ENCODE measurements at regions not wholly inside any gene's neighbourhood (a gene's known extent, or its start where the extent isn't known, plus 50 kb on each side); places are given as distances from the start of the nearest gene placed in this dataset.

DNA sequence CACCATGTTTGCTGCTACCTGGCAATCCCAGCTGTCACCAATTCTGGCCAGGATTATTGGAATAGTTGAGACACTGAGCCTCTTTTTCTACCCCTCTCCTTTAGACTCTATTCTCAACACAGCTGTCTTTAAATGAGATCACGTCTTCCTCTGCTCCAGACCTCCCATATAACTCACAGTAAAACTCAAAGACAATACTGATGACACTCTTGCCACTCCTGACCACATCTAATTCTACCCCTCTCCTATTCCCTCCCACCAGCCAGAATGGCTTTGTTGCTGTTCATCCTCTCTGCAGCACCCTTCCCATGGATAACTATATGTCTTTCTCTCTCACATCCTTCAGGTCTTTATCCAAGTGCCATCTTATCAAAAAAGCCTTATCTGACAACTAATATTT is 188.6 kb upstream of the IL15 start:
- TF ChIP-seq EZH2 (IDR thresholded peaks at IDR 0.05; ENCODE audit: borderline replicate concordance, low read depth, low read length, severe bottlenecking) = no peak
- TF ChIP-seq, protein P1, sequence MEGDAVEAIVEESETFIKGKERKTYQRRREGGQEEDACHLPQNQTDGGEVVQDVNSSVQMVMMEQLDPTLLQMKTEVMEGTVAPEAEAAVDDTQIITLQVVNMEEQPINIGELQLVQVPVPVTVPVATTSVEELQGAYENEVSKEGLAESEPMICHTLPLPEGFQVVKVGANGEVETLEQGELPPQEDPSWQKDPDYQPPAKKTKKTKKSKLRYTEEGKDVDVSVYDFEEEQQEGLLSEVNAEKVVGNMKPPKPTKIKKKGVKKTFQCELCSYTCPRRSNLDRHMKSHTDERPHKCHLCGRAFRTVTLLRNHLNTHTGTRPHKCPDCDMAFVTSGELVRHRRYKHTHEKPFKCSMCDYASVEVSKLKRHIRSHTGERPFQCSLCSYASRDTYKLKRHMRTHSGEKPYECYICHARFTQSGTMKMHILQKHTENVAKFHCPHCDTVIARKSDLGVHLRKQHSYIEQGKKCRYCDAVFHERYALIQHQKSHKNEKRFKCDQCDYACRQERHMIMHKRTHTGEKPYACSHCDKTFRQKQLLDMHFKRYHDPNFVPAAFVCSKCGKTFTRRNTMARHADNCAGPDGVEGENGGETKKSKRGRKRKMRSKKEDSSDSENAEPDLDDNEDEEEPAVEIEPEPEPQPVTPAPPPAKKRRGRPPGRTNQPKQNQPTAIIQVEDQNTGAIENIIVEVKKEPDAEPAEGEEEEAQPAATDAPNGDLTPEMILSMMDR (IDR thresholded peaks at IDR 0.05; ENCODE audit: borderline replicate concordance, extremely low read depth, low read length, poor library complexity, severe bottlenecking) = no peak
- Histone ChIP-seq H3K79me2 (ENCODE audit: insufficient read depth, low read length) (no peaks in the 10 kb centered on the region), H3K4me1 (ENCODE audit: insufficient read depth, low read length) (no peaks in the 10 kb centered on the region), H2AFZ (ENCODE audit: low read depth, low read length) (no peak overlapping the region), H3K4me3 (ENCODE audit: low read depth in 1 of 2, low read length in 2 of 2) (no peak overlapping the region), H3K9me3 (ENCODE audit: insufficient read depth, low read length, severe bottlenecking) (no peaks in the 10 kb centered on the region), H4K20me1 (ENCODE audit: insufficient read depth, low read length) (no peaks in the 10 kb centered on the region), H3K9ac (ENCODE audit: low read depth, low read length) (no peak overlapping the region), H3K4me2 (ENCODE audit: insufficient read depth, low read length) (no peak overlapping the region), H3K27me3 (ENCODE audit: insufficient read depth, low read length, poor library complexity) (no peaks in the 10 kb centered on the region), H3K27ac (ENCODE audit: low read length) (no peak overlapping the region), H3K36me3 (ENCODE audit: insufficient read depth, low read length) (no peaks in the 10 kb centered on the region)
- no peak for ATAC-seq (ENCODE audit: insufficient read depth, low read depth)
- DNase-seq = no peak

DNA sequence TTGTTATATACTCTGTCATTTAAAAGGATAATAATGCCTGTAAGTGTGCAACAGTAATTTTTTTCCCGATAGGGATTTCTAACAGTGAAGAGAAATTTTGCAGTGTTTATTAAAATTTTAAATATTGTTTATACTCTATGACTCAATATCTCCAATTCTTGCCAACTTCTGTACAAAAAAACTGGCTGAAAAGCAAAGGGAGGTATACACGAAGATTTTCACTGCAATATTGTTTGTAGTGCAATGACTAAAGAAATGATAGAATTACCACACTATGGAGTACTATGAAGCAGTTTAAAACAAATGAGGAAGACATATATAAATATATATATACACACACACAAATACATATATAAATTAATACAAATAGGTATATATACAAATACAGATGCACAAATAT is 187.9 kb upstream of the IL15 start:
- H4K20me1 ChIP-seq (ENCODE audit: insufficient read depth, low read length) = no peaks in the 10 kb centered on the region
- no peak for DNase-seq
- H3K27me3 ChIP-seq (ENCODE audit: insufficient read depth, low read length, poor library complexity) = no peaks in the 10 kb centered on the region
- no peak overlapping the region for H3K4me2 ChIP-seq (ENCODE audit: insufficient read depth, low read length)
- H3K79me2 ChIP-seq (ENCODE audit: insufficient read depth, low read length) = no peaks in the 10 kb centered on the region
- H3K4me1 ChIP-seq (ENCODE audit: insufficient read depth, low read length) = no peaks in the 10 kb centered on the region
- no peak overlapping the region for H3K27ac ChIP-seq (ENCODE audit: low read length)
- H3K36me3 ChIP-seq (ENCODE audit: insufficient read depth, low read length) = no peaks in the 10 kb centered on the region
- no peaks in the 10 kb centered on the region for H3K9me3 ChIP-seq (ENCODE audit: insufficient read depth, low read length, severe bottlenecking)
- ATAC-seq (ENCODE audit: insufficient read depth, low read depth) = no peak
- no peak overlapping the region for H3K9ac ChIP-seq (ENCODE audit: low read depth, low read length)
- H2AFZ ChIP-seq (ENCODE audit: low read depth, low read length) = no peak overlapping the region
- no peak for TF ChIP-seq EZH2 (IDR thresholded peaks at IDR 0.05; ENCODE audit: borderline replicate concordance, low read depth, low read length, severe bottlenecking)
- TF ChIP-seq, protein P1 (IDR thresholded peaks at IDR 0.05; ENCODE audit: borderline replicate concordance, extremely low read depth, low read length, poor library complexity, severe bottlenecking) = no peak
- no peak overlapping the region for H3K4me3 ChIP-seq (ENCODE audit: low read depth in 1 of 2, low read length in 2 of 2)

DNA sequence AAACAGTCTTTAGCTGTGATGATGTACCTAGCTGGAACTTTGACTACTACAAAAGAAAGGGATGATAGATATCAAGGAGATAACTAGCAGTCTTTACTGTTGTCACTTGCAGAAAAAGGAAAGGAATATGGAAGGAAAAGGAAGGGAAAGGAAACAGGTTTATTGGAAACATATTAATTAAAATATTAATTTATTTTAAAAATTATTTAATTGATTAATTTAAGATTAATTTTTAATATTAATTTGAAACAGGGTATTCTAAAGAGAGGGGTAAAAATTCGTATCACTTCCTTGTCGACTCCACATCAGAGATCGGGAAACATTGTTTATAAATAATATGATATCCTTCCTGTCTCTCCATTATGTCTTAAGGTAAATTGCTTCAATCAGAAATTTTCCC is 186.5 kb upstream of the IL15 start:
- DNase-seq (no peak), ATAC-seq (ENCODE audit: insufficient read depth, low read depth) (no peak)
- TF ChIP-seq EZH2 (IDR thresholded peaks at IDR 0.05; ENCODE audit: borderline replicate concordance, low read depth, low read length, severe bottlenecking) = no peak
- TF ChIP-seq, protein P1 (IDR thresholded peaks at IDR 0.05; ENCODE audit: borderline replicate concordance, extremely low read depth, low read length, poor library complexity, severe bottlenecking) = no peak
- Histone ChIP-seq H3K79me2 (ENCODE audit: insufficient read depth, low read length) (no peaks in the 10 kb centered on the region), H3K9ac (ENCODE audit: low read depth, low read length) (no peak overlapping the region), H3K27ac (ENCODE audit: low read length) (no peak overlapping the region), H4K20me1 (ENCODE audit: insufficient read depth, low read length) (no peaks in the 10 kb centered on the region), H3K9me3 (ENCODE audit: insufficient read depth, low read length, severe bottlenecking) (no peaks in the 10 kb centered on the region), H3K4me3 (ENCODE audit: low read depth in 1 of 2, low read length in 2 of 2) (no peak overlapping the region), H2AFZ (ENCODE audit: low read depth, low read length) (no peak overlapping the region), H3K36me3 (ENCODE audit: insufficient read depth, low read length) (no peaks in the 10 kb centered on the region), H3K27me3 (ENCODE audit: insufficient read depth, low read length, poor library complexity) (no peaks in the 10 kb centered on the region), H3K4me2 (ENCODE audit: insufficient read depth, low read length) (no peak overlapping the region), H3K4me1 (ENCODE audit: insufficient read depth, low read length) (no peaks in the 10 kb centered on the region)

DNA sequence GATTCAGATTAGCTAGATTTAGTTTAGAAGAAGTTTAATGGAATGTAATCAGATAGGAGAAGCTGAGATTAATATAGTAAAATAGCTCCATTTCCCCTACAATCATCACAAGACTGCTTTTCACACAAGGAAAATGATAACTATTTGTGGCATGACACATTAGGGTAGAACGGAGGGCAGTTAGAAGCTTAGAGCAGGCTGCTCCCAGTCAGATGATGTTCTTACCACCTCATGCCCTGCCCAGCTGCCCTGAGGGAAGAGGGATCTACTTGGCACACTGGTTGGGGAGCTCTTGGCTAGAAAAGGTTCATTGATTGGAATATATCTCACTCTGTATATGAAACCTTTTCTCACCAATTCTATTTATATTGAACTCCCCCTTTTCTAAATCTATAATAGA is 180.7 kb upstream of the IL15 start:
- H3K4me3 ChIP-seq (ENCODE audit: low read depth in 1 of 2, low read length in 2 of 2) = no peak overlapping the region
- ATAC-seq (ENCODE audit: insufficient read depth, low read depth) (no peak), DNase-seq (no peak)
- H4K20me1 ChIP-seq (ENCODE audit: insufficient read depth, low read length) = no peaks in the 10 kb centered on the region
- H3K27me3 ChIP-seq (ENCODE audit: insufficient read depth, low read length, poor library complexity) = no peaks in the 10 kb centered on the region
- no peak overlapping the region for H3K4me2 ChIP-seq (ENCODE audit: insufficient read depth, low read length)
- no peaks in the 10 kb centered on the region for H3K4me1 ChIP-seq (ENCODE audit: insufficient read depth, low read length)
- no peak for TF ChIP-seq EZH2 (IDR thresholded peaks at IDR 0.05; ENCODE audit: borderline replicate concordance, low read depth, low read length, severe bottlenecking)
- H2AFZ ChIP-seq (ENCODE audit: low read depth, low read length) = no peak overlapping the region
- H3K9me3 ChIP-seq (ENCODE audit: insufficient read depth, low read length, severe bottlenecking) = no peaks in the 10 kb centered on the region
- no peak overlapping the region for H3K9ac ChIP-seq (ENCODE audit: low read depth, low read length)
- H3K79me2 ChIP-seq (ENCODE audit: insufficient read depth, low read length) = no peaks in the 10 kb centered on the region
- H3K27ac ChIP-seq (ENCODE audit: low read length) = no peak overlapping the region
- H3K36me3 ChIP-seq (ENCODE audit: insufficient read depth, low read length) = no peaks in the 10 kb centered on the region

All from DND-41 (cell line).